Brain microvascular endothelial cell (primary cell): ENCODE measurements at regions not wholly inside any gene's neighbourhood (a gene's known extent, or its start where the extent isn't known, plus 50 kb on each side); places are given as distances from the start of the nearest gene placed in this dataset.
A peak's percentile ranks its signal among the peaks of the same experiment; 100 is the strongest.

ENCODE experiments used
- DNase-seq: peaks from one replicate; pipeline ENCODE4 v3.0.0-alpha.2; 2020
- H3K27ac ChIP-seq: fragments of 250-450 bp; sonication (Bioruptor Pico); 2 replicates; pipeline ENCODE4 v1.5.1; 2020; ENCODE audit warnings: mild to moderate bottlenecking, moderate library complexity
- H3K27me3 ChIP-seq: fragments of 250-450 bp; sonication (Bioruptor Pico); replicated peaks from 2 replicates; pipeline ENCODE4 v1.5.1; 2020; ENCODE audit warnings: mild to moderate bottlenecking
- H3K36me3 ChIP-seq: fragments of 250-450 bp; sonication (Bioruptor Pico); replicated peaks from 2 replicates; pipeline ENCODE4 v1.5.1; 2020; ENCODE audit warnings: mild to moderate bottlenecking
- H3K4me3 ChIP-seq: 2 replicates; pipeline ENCODE4 v1.5.1; 2011; ENCODE audit warnings: low read depth, mild to moderate bottlenecking, control low read depth, low read length, moderate library complexity
- CTCF ChIP-seq: IDR thresholded peaks from 2 replicates; pipeline ENCODE4 v1.5.1; 2011; ENCODE audit warnings: low read depth, mild to moderate bottlenecking, moderate library complexity, low read length, control low read depth, inconsistent platforms; ENCODE audit errors: missing control alignments
- in situ Hi-C: cut with HindIII; loops from 2 replicates; pipeline ENCODE4 v1.10.0; 2017; ENCODE audit warnings: low sequenced_read_pairs, low pct_ligation_motif_present

DNA sequence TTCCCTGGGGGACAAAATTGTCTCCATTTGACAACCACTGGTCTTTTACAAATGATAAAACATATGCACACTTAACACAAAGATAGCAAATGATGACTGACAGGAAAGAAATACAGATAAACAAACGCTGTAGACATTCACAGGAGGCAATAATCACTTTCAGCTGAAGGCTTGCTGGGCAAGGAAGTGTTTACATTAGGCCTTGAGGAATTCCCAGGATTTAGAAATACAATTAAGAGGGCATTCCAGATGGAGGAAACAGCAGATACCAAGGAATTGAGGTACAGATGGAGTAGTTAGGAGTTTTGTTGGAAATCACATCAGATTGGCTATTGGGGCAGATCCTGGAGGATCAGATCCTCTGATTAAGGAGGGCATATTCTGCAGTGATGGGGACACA lies 93.9 kb downstream of the DYRK2 start:
- no peak overlapping the region for H3K27ac ChIP-seq
- H3K4me3 ChIP-seq: no peak overlapping the region
- in situ Hi-C loops: no loop called here
- no peaks in the 10 kb centered on the region for H3K27me3 ChIP-seq
- no peak for TF ChIP-seq CTCF
- DNase-seq: no peak
- no peaks in the 10 kb centered on the region for H3K36me3 ChIP-seq

GRCh38 chr12:67747869-67748742 lies 99.6 kb downstream of the DYRK2 start:
- H3K27ac ChIP-seq: peak overlapping the region; percentile 60
- H3K36me3 ChIP-seq: no peaks in the 10 kb centered on the region
- DNase-seq: no peak
- in situ Hi-C loops: no loop called here
- no peaks in the 10 kb centered on the region for H3K27me3 ChIP-seq
- TF ChIP-seq CTCF: no peak
- H3K4me3 ChIP-seq: no peak overlapping the region

GRCh38 chr12:67748743-67749040 lies 100.1 kb downstream of the DYRK2 start:
- peak overlapping the region; percentile 60 for H3K27ac ChIP-seq
- no peaks in the 10 kb centered on the region for H3K27me3 ChIP-seq
- TF ChIP-seq CTCF: no peak
- no peak for DNase-seq
- in situ Hi-C loops: no loop called here
- no peaks in the 10 kb centered on the region for H3K36me3 ChIP-seq
- H3K4me3 ChIP-seq: no peak overlapping the region

DNA sequence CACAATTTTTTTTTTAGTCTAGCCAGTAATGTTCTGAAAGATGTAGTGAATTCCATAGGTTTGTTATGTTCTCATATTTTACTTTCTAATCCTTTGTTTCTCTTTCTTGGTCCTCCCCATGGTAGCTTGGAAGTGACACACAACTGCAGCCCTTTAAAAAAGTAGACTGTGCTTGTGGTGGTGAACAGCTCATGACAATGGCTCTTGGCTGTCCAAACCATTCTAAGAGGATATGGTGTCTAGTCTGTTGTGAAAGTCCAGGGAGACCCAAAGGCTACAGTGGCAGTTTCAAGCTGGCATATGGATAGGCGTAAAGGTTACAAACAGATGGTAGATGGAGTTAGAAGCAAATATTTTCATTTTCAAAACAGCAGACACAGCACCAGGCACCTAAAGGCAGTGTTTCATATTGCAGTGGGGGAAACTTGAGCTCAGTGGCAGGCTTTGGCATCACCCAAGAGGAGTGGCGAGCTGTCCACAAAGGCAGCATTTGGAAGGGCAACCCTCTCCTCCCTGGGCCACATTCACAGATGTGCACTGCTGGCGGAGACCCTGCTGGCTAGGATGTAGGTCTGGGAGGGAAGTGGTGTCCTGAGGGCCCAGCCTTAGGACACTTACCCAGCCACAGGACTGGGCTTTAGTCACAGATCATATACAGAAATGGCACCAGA lies 102.1 kb downstream of the DYRK2 start:
- Histone ChIP-seq H3K27me3 (no peaks in the 10 kb centered on the region), H3K4me3 (no peak overlapping the region), H3K27ac (no peak overlapping the region), H3K36me3 (no peaks in the 10 kb centered on the region)
- in situ Hi-C loops: no loop called here
- DNase-seq: no peak
- no peak for TF ChIP-seq CTCF

GRCh38 chr12:67751381-67751928 lies 102.9 kb downstream of the DYRK2 start:
- in situ Hi-C loops: no loop called here
- no peak overlapping the region for H3K27ac ChIP-seq
- TF ChIP-seq CTCF: no peak
- H3K36me3 ChIP-seq: no peaks in the 10 kb centered on the region
- DNase-seq: no peak
- H3K27me3 ChIP-seq: no peaks in the 10 kb centered on the region
- no peak overlapping the region for H3K4me3 ChIP-seq
